Amniotic stem cell (primary cell): ENCODE measurements at regions not wholly inside any gene's neighbourhood (a gene's known extent, or its start where the extent isn't known, plus 50 kb on each side); places are given as distances from the start of the nearest gene placed in this dataset.
"Not testable (repeated sequence)": the region's sequence is repeated elsewhere in the genome, so short reads cannot be mapped to it uniquely, and the experiment has no call there.

Experiments
- DNase-seq: peaks from one replicate; lab custom pipeline; 2025; lab: John Stamatoyannopoulos, UW

GRCh38 chr12:73529231-73529630, 1008.4 kb upstream of the ATXN7L3B start:
- DNase-seq = no peak

- no peak for DNase-seq
Measured at GRCh38 chr12:73529954-73530353, 1007.7 kb upstream of the ATXN7L3B start.

GRCh38 chr12:73531752-73532151, 1005.9 kb upstream of the ATXN7L3B start:
- no peak for DNase-seq

- no peak for DNase-seq
Measured at GRCh38 chr12:73547421-73547820, 990.2 kb upstream of the ATXN7L3B start.

- no peak for DNase-seq
Measured at GRCh38 chr12:73585136-73585535, 952.5 kb upstream of the ATXN7L3B start.

GRCh38 chr12:73589220-73589619, 948.4 kb upstream of the ATXN7L3B start:
- no peak for DNase-seq

- no peak for DNase-seq
Measured at GRCh38 chr12:73598626-73599025, 939.0 kb upstream of the ATXN7L3B start.

GRCh38 chr12:73599268-73599667, 938.4 kb upstream of the ATXN7L3B start:
- DNase-seq = no peak

GRCh38 chr12:73605925-73606324, 931.7 kb upstream of the ATXN7L3B start:
- DNase-seq = not testable (repeated sequence)

- DNase-seq = no peak
Measured at GRCh38 chr12:73612551-73612950, 925.1 kb upstream of the ATXN7L3B start.

- no peak for DNase-seq
Measured at GRCh38 chr12:73623421-73623820, 914.2 kb upstream of the ATXN7L3B start.

- DNase-seq = no peak
Measured at GRCh38 chr12:73625226-73625625, 912.4 kb upstream of the ATXN7L3B start.

- DNase-seq = no peak
Measured at GRCh38 chr12:73629171-73629570, 908.5 kb upstream of the ATXN7L3B start.

- DNase-seq = no peak
Measured at GRCh38 chr12:73629893-73630831, 907.5 kb upstream of the ATXN7L3B start.

- DNase-seq = no peak
Measured at GRCh38 chr12:73632191-73632590, 905.4 kb upstream of the ATXN7L3B start.

- DNase-seq = no peak
Measured at GRCh38 chr12:73632661-73633060, 905.0 kb upstream of the ATXN7L3B start.

- DNase-seq = not testable (repeated sequence)
Measured at GRCh38 chr12:73639397-73639796, 898.2 kb upstream of the ATXN7L3B start.

- DNase-seq = no peak
Measured at GRCh38 chr12:73656375-73656774, 881.3 kb upstream of the ATXN7L3B start.

- no peak for DNase-seq
Measured at GRCh38 chr12:73659802-73660201, 877.8 kb upstream of the ATXN7L3B start.

GRCh38 chr12:73665193-73665592, 872.4 kb upstream of the ATXN7L3B start:
- DNase-seq = no peak

GRCh38 chr12:73671550-73671949, 866.1 kb upstream of the ATXN7L3B start:
- DNase-seq = not testable (repeated sequence)

GRCh38 chr12:73677520-73678291, 859.9 kb upstream of the ATXN7L3B start:
- no peak for DNase-seq

GRCh38 chr12:73678335-73678734, 859.3 kb upstream of the ATXN7L3B start:
- no peak for DNase-seq
